Keratinocyte (primary cell): ENCODE measurements at regions not wholly inside any gene's neighbourhood (a gene's known extent, or its start where the extent isn't known, plus 50 kb on each side); places are given as distances from the start of the nearest gene placed in this dataset.

ENCODE experiments used
- EZH2 ChIP-seq: IDR thresholded peaks from one replicate; pipeline ENCODE4 v1.6.1; 2012; ENCODE audit warnings: inconsistent platforms, mild to moderate bottlenecking, low read length, moderate library complexity
- TF ChIP-seq, protein P1 (sequence below), 3 experiments: IDR thresholded peaks in 1 of 3; conservative IDR thresholded peaks in 1 of 3; optimal IDR thresholded peaks in 1 of 3; 2 replicates in 2 of 3; 3 replicates in 1 of 3; pipeline versions ENCODE3 to v1.5.1; 2011; ENCODE audit warnings: low read length in 3 of 3, mild to moderate bottlenecking in 3 of 3, moderate library complexity in 2 of 3, control low read depth in 1 of 3, inconsistent platforms in 1 of 3; ENCODE audit not compliant: insufficient read depth in 2 of 3; ENCODE audit errors: extremely low read depth in 1 of 3

DNA sequence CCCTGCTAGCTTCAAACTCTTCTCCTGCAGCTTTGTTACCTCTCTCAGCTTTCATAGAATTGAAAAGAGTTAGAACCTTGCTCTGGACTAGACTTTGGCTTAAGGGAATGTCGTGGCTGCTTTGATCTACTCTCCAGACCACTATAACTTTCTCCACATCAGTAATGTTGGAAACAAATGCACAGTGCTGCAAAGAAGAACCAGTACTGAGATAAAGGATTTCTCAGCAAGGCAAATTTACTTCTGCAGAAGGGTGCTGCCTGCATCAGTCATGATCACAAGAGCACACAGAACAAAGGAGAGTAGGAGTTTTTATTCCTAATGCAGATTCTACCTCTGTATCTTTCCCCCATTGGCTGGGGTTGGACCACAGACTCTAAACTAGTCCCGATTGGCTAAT lies 621.6 kb upstream of the CHRM3 start:
- TF ChIP-seq, protein P1, sequence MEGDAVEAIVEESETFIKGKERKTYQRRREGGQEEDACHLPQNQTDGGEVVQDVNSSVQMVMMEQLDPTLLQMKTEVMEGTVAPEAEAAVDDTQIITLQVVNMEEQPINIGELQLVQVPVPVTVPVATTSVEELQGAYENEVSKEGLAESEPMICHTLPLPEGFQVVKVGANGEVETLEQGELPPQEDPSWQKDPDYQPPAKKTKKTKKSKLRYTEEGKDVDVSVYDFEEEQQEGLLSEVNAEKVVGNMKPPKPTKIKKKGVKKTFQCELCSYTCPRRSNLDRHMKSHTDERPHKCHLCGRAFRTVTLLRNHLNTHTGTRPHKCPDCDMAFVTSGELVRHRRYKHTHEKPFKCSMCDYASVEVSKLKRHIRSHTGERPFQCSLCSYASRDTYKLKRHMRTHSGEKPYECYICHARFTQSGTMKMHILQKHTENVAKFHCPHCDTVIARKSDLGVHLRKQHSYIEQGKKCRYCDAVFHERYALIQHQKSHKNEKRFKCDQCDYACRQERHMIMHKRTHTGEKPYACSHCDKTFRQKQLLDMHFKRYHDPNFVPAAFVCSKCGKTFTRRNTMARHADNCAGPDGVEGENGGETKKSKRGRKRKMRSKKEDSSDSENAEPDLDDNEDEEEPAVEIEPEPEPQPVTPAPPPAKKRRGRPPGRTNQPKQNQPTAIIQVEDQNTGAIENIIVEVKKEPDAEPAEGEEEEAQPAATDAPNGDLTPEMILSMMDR (optimal IDR thresholded peaks at IDR 0.05 in 1 of 3, IDR thresholded peaks at IDR 0.05 in 1 of 3, conservative IDR thresholded peaks at IDR 0.05 in 1 of 3; ENCODE audit: extremely low read depth in 1 of 3, insufficient read depth in 2 of 3, low read length in 3 of 3) = no peak
- no peak for TF ChIP-seq EZH2
